Smooth muscle cell (in vitro differentiated cells): ENCODE measurements at regions not wholly inside any gene's neighbourhood (a gene's known extent, or its start where the extent isn't known, plus 50 kb on each side); places are given as distances from the start of the nearest gene placed in this dataset.

Experiments used
- DNase-seq: peaks from one replicate; lab custom pipeline; 2025; ENCODE audit not compliant: unreplicated experiment; lab: John Stamatoyannopoulos, UW
- H2AFZ ChIP-seq: fragments of 200-600 bp; sonication (generic); 2 replicates; pipeline ENCODE4 v1.6.0; 2016; ENCODE audit warnings: antibody characterized with exemption, low read depth, mild to moderate bottlenecking
- H3F3A ChIP-seq: fragments of 200-600 bp; sonication (generic); 2 replicates; pipeline ENCODE4 v1.6.0; 2017; ENCODE audit warnings: antibody characterized with exemption, low read depth
- H3K27ac ChIP-seq: fragments of 200-600 bp; sonication (generic); 2 replicates; pipeline ENCODE4 v1.5.1; 2016; ENCODE audit warnings: low read depth, mild to moderate bottlenecking
- H3K27me3 ChIP-seq: fragments of 200-600 bp; sonication (generic); 2 replicates; pipeline ENCODE4 v1.6.1; 2016; ENCODE audit warnings: low read depth, mild to moderate bottlenecking
- H3K36me3 ChIP-seq: fragments of 200-600 bp; sonication (generic); 2 replicates; pipeline ENCODE4 v1.5.1; 2016; ENCODE audit warnings: low read depth
- H3K4me1 ChIP-seq: fragments of 200-600 bp; sonication (generic); 2 replicates; pipeline ENCODE4 v1.5.1; 2016; ENCODE audit warnings: low read depth
- H3K4me2 ChIP-seq: fragments of 200-600 bp; sonication (generic); 2 replicates; pipeline ENCODE4 v1.6.0; 2016; ENCODE audit warnings: mild to moderate bottlenecking
- H3K4me3 ChIP-seq: fragments of 200-600 bp; sonication (generic); 2 replicates; pipeline ENCODE4 v1.5.1; 2016; ENCODE audit warnings: mild to moderate bottlenecking
- H3K79me2 ChIP-seq: fragments of 200-600 bp; sonication (generic); 2 replicates; pipeline ENCODE4 v1.6.0; 2016; ENCODE audit warnings: low read depth, mild to moderate bottlenecking
- H3K9ac ChIP-seq: fragments of 200-600 bp; sonication (generic); 2 replicates; pipeline ENCODE4 v1.6.0; 2016; ENCODE audit warnings: low read depth
- H3K9me3 ChIP-seq: fragments of 200-600 bp; sonication (generic); replicated peaks from 2 replicates; pipeline ENCODE4 v1.5.1; 2016; ENCODE audit warnings: low read depth
- H4K20me1 ChIP-seq: fragments of 200-600 bp; sonication (generic); 2 replicates; pipeline ENCODE4 v1.6.0; 2016; ENCODE audit warnings: low read depth
- CTCF ChIP-seq: fragments of 200-600 bp; sonication (generic); IDR thresholded peaks from 2 replicates; pipeline ENCODE4 v1.5.1; 2017; ENCODE audit warnings: borderline replicate concordance, mild to moderate bottlenecking, antibody characterized with exemption; ENCODE audit not compliant: insufficient read depth, poor library complexity, severe bottlenecking
- WGBS: methylation state at CpG from one replicate; pipeline ENCODE4 v1.1.7; 2016; ENCODE audit warnings: low lambda C conversion rate; 5-methylcytosine and 5-hydroxymethylcytosine counted together

DNA sequence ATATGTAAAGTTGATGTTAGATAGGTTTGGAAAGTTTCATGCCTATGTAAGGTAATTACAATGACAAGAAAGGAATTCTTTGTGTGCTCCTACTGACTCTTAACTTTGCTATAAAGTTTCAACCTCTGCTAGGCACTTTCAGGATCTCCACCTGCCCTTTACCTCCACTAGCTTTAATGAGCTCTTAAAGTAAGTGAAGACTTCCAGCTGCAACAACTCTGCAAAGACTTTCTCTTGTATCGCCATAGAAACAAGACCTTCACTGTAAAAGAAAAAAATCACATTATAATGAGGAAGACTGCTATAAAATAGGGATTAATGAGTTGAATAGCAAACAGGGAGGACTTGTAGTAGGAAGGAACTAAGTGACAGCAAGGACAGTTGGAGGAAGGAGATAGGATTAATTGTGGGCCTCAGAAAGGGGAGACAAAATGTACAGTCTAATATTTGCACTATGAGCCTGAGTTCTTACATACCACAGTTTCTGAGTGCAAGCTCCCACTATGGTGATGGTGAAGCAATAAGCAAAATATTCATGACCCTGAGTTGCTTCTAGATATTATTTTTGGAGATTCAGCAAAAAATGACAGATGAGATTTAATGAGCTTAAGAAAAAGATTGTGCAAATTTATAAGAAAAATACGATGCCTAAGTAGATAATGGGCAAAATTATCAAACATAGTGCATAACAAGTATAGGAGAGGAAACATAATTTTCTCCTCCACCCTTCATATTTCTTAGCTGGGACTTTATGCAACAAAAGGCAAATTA lies 66.7 kb downstream of the DHRS2 start:
- no peak for DNase-seq
- H3K9me3 ChIP-seq: peaks cover 13% of the 10 kb centered on the region
- H3K9ac ChIP-seq: no peak overlapping the region
- H2AFZ ChIP-seq: no peak overlapping the region
- no peaks in the 10 kb centered on the region for H3F3A ChIP-seq
- no peak for TF ChIP-seq CTCF
- H3K27ac ChIP-seq: no peak overlapping the region
- WGBS: 52% methylated on average over 2 of the region's 2 CpGs
- no peak overlapping the region for H3K4me2 ChIP-seq
- no peak overlapping the region for H3K4me3 ChIP-seq
- H3K27me3 ChIP-seq: no peaks in the 10 kb centered on the region
- no peaks in the 10 kb centered on the region for H4K20me1 ChIP-seq
- H3K36me3 ChIP-seq: no peaks in the 10 kb centered on the region
- H3K79me2 ChIP-seq: no peaks in the 10 kb centered on the region
- H3K4me1 ChIP-seq: no peaks in the 10 kb centered on the region

DNA sequence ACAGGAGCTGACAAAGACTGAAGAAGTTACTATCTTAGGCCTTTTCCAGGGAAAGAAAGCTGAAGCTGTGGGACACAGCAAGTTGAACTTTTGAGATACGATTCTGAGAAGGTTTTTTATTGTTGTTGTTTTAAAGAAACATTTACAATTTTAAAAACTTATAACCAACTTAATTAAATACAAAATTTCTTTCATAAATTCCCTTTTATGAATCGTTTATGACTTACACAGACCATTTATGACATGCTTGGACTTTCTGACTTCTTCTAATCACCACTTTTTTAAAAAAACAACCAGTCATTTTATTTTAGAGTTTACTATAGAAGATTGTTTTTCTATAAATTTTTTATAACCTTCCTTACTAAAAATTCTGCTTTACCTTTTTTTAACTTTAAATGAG lies 68.7 kb downstream of the DHRS2 start:
- no peak for DNase-seq
- Histone ChIP-seq H3K27me3 (no peaks in the 10 kb centered on the region), H3K4me3 (no peak overlapping the region), H3K27ac (no peak overlapping the region), H3K36me3 (no peaks in the 10 kb centered on the region), H3K4me2 (no peak overlapping the region), H2AFZ (no peak overlapping the region), H4K20me1 (no peaks in the 10 kb centered on the region), H3K9ac (no peak overlapping the region), H3K4me1 (no peaks in the 10 kb centered on the region), H3F3A (no peaks in the 10 kb centered on the region), H3K79me2 (no peaks in the 10 kb centered on the region), H3K9me3 (peaks cover 13% of the 10 kb centered on the region)
- 38% methylated on average over 2 of the region's 2 CpGs for WGBS
- TF ChIP-seq CTCF: no peak

GRCh38 chr14:23707415-23707814 lies 71.3 kb downstream of the DHRS2 start:
- Histone ChIP-seq H3K79me2 (no peaks in the 10 kb centered on the region), H4K20me1 (no peaks in the 10 kb centered on the region), H3K9me3 (peaks cover 13% of the 10 kb centered on the region), H3K36me3 (no peaks in the 10 kb centered on the region), H3K27ac (no peak overlapping the region), H3K4me3 (no peak overlapping the region), H3K27me3 (no peaks in the 10 kb centered on the region), H3F3A (no peaks in the 10 kb centered on the region), H2AFZ (no peak overlapping the region), H3K4me1 (no peaks in the 10 kb centered on the region), H3K9ac (no peak overlapping the region), H3K4me2 (no peak overlapping the region)
- no peak for DNase-seq
- 58% methylated on average over 5 of the region's 5 CpGs for WGBS
- TF ChIP-seq CTCF: no peak

GRCh38 chr14:23708343-23708742 lies 72.2 kb downstream of the DHRS2 start:
- no peaks in the 10 kb centered on the region for H4K20me1 ChIP-seq
- H3K9me3 ChIP-seq: peaks cover 6% of the 10 kb centered on the region
- H3K27me3 ChIP-seq: no peaks in the 10 kb centered on the region
- H3K4me1 ChIP-seq: no peaks in the 10 kb centered on the region
- H3K4me3 ChIP-seq: no peak overlapping the region
- no peaks in the 10 kb centered on the region for H3K36me3 ChIP-seq
- H3K27ac ChIP-seq: no peak overlapping the region
- H3F3A ChIP-seq: no peaks in the 10 kb centered on the region
- no peak overlapping the region for H3K9ac ChIP-seq
- 86% methylated on average over 4 of the region's 4 CpGs for WGBS
- no peak for DNase-seq
- H3K79me2 ChIP-seq: no peaks in the 10 kb centered on the region
- H2AFZ ChIP-seq: no peak overlapping the region
- TF ChIP-seq CTCF: no peak
- no peak overlapping the region for H3K4me2 ChIP-seq
